PC-9 (cell line): ENCODE measurements at regions not wholly inside any gene's neighbourhood (a gene's known extent, or its start where the extent isn't known, plus 50 kb on each side); places are given as distances from the start of the nearest gene placed in this dataset.

Source experiments
- CTCF ChIP-seq: fragments of 200-600 bp; sonication (generic); conservative IDR thresholded peaks from 2 replicates; pipeline ENCODE4 v1.6.1; 2017; ENCODE audit warnings: mixed run types, antibody characterized with exemption, mild to moderate bottlenecking, moderate library complexity
- EZH2 ChIP-seq: fragments of 200-600 bp; sonication (generic); IDR thresholded peaks from 2 replicates; pipeline ENCODE4 v1.8.0; 2017; ENCODE audit warnings: antibody characterized with exemption, low read depth

GRCh38 chr2:155965415-155966063 lies 367.0 kb downstream of the NR4A2 start:
- TF ChIP-seq CTCF (no peak), EZH2 (no peak)
